GM21619 (cell line): ENCODE measurements at regions not wholly inside any gene's neighbourhood (a gene's known extent, or its start where the extent isn't known, plus 50 kb on each side); places are given as distances from the start of the nearest gene placed in this dataset.
"Not testable (repeated sequence)": the region's sequence is repeated elsewhere in the genome, so short reads cannot be mapped to it uniquely, and the experiment has no call there.

Experiments
- ATAC-seq: cut with Tn5 transposase; IDR thresholded peaks from one replicate; pipeline ENCODE4 v1.9.1; 2021; ENCODE audit not compliant: unreplicated experiment

GRCh38 chr1:182261655-182262054 lies 129.9 kb downstream of the GLUL start:
- ATAC-seq, result no peak

DNA sequence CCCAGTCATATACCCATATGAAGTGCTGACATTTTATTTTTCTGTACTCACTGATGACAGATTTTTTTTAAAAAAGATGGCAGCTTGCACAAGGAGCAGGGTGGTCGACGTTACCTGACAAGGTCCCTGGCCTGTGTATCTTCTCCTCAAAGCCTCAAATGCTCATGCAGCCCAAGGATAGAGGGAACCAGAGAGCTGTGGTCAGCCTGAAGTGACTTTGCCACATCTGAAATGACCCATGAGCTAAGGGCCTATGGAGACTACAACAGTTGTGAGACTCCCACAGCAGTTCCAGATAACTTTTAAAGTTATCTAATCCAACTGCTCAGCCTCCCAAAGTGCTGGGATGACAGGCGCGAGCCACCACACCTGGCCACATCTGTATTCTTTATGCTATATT lies 131.1 kb downstream of the GLUL start:
- ATAC-seq, result no peak

GRCh38 chr1:182259968-182260367 lies 131.6 kb downstream of the GLUL start:
- no peak for ATAC-seq

DNA sequence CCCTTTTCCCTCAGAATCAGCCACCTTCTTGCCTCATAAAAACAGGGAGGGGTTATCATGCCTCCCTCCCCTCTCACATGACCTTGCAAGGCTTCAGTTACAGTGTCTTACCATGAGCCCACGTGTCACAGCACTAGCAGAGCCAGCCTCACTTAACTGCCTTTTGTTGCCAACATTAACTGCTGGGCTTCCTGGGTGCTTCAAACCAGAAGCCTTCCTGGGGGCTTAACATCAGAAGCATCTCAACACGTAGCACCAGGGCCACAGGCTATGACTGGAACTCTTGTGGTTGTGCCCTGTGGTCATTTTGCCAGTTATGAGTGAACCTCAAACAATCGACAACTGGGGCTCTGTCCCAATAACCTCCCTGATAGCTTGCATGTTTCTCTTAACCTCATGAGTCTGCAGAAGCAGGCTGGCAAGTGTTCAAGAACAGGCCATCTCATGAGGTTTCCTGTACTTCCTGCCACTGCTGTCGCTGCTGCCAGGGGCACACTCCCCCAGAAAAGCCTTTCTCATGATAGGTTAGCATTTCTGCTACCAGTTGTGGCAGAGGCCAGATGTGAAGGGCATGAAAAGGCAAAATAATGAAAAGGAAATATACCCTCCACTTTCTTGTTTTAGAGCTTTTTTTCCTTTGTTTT lies 132.2 kb downstream of the GLUL start:
- ATAC-seq, result peak; percentile 64

GRCh38 chr1:182257369-182258063 lies 134.1 kb downstream of the GLUL start:
- ATAC-seq, result no peak

- no peak for ATAC-seq
These were observed 134.7 kb downstream of the GLUL start for GRCh38 chr1:182256931-182257330.

DNA sequence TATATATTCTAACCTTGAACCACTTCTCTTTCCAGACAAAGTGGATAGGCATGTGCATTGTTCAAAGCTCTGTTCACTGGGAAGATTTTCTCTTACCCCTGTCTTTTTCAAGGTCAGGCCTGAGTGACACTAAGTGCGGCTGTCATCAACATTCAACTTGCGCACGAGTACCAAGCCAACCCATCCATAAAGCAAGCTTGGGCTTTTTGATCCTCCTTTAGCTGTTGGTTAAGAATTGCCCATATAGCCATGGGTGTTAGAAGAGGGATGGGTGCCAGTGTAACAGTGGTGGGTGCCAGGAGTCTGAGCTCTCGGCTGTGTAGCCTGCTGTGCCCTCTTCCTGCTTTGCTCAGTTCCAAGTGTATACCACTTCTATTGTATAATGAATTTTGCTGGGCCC lies 136.1 kb downstream of the GLUL start:
- no peak for ATAC-seq

DNA sequence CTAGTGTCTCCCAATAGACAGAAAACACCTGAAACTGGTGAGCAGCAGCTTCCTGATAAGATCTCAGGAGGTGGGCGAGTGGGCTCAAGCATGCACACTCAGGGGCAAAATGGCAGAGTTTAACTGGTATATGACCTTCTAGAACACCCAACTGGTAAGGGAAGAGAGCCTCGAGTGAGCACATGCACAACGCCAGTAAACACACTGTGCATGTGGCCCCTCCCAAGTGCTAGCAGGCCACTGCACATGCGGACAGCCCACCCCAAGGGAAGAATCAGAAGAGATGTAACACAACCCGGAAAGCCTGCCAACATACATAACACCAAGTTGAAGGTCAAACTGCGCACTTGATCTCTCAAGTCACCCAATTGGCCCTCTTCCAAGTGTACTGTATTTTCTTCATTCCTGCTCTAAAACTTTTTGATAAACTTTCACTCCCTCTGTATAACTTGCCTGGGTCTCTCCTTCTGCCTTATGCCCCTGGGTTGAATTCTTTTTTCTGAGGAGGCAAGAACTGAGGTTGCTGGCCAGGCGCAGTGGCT lies 138.2 kb downstream of the GLUL start:
- ATAC-seq, result no peak

- no peak for ATAC-seq
These were observed 140.0 kb downstream of the GLUL start for GRCh38 chr1:182251561-182251960.

DNA sequence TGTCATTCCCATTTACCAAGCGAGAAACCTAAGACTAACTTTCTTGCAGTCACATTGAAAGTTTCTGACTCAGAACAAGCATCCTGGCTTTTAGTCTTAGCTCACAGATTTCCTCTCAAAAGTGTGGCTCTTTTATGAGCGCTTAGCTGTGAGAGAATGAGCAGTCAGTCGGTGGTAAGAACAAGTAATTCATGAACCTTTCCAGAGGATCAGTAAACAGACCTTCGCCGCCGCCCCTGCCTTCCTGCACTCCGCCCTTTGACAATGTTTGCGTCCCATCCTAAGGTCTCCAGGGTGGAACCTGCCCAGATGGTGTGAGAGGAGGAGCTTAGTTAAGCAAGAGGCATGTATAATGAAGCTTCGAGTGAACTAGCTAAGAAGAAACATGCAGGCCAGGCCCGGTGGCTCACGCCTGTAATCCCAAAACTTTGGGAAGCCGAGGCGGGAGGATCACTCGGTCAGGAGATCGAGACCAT lies 142.4 kb downstream of the GLUL start:
- peak; percentile 84 for ATAC-seq

DNA sequence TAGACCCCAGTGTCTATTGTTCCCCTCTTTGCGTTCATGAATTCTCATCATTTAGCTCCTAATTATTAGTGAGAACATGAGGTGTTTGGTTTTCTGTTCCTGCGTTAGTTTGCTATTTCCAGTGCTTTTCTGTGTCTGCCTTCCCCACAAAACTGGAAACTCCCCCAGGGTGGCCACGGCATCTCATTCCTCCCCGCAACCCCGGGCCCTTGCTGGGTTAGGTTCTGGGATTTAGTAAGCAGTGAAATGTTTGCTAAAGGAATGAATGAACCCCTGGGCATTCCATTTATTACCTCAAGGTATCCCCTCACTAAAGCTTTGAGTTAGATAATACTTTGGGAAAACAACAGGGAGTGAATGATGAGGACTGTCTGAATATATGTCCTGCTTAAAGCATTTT lies 142.9 kb downstream of the GLUL start:
- ATAC-seq, result no peak

- ATAC-seq, result not testable (repeated sequence)
These were observed 143.8 kb downstream of the GLUL start for GRCh38 chr1:182247813-182248212.

DNA sequence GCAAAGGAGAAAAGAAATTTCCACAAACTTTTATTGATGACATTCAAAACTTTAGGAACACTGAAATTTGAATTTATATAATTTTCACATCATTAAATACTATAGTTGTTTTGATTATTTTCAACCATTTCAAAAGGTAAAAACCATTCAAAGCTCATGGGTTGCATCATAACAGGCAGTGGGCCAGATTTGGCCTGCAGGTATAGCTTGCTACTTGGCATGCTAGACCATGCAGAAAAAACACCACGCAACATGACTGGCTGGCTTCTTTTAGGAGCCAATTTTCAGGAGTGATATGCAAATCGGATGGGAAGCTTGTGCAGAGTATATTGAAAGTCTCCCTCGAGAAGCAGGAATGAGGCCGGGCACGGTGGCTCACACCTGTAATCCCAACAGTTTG lies 144.8 kb downstream of the GLUL start:
- ATAC-seq, result no peak

GRCh38 chr1:182245040-182245439 lies 146.6 kb downstream of the GLUL start:
- no peak for ATAC-seq

GRCh38 chr1:182244451-182244850 lies 147.1 kb downstream of the GLUL start:
- ATAC-seq, result no peak

GRCh38 chr1:182242641-182243040 lies 148.9 kb downstream of the GLUL start:
- no peak for ATAC-seq

DNA sequence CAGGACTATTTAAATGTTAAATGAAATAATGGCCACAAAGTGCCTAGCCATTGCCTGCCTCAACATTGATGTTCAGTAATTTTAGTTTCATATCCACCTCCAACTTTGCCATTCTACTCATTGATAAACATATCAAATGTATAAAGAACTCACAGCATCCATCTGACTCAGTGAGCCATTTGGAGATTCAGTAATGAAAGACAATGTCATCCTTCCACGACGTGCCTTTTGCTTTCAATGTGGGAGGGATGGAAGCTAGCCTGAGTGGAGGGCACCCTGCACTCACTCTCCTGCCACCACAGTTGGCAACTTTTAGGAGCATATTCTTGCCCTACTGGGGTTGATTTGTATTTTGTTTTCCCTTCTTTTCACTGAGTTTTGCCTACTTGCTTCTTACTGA lies 151.5 kb downstream of the GLUL start:
- ATAC-seq, result no peak

GRCh38 chr1:182238421-182238820 lies 153.2 kb downstream of the GLUL start:
- no peak for ATAC-seq

DNA sequence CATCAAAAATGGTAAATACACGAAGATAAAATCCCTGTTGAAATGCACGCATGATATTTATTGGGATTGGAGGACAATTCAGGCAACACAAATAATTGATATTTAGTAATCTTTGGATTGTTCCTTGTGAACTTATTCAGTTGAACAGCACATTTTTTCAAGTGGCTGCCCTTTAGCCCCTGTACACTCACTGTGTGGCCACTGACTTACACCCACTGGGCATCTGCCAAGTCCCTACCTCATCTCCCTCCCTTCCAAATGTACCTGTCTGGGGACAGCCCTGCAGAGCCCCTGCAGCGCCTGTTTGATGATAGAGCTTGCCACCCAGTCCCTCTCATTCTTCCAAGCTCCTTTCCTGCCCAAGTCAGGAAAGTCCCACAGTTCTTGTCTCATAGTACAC lies 154.3 kb downstream of the GLUL start:
- no peak for ATAC-seq

DNA sequence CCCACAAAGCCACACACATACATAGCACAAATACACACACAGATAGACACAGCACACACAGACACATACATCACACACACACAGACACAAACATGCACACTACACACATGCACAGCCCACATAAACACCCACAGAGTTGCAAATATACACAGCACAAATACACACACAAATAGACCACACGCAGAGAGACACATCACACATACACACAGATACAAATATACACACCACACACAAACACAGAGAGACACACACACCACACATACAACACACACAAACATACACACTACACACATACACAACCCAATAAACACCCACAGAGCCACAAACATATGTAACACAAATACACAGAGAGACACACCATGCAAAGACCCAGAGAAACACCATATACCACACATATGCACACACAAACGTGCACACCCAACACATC lies 154.9 kb downstream of the GLUL start:
- ATAC-seq, result no peak

DNA sequence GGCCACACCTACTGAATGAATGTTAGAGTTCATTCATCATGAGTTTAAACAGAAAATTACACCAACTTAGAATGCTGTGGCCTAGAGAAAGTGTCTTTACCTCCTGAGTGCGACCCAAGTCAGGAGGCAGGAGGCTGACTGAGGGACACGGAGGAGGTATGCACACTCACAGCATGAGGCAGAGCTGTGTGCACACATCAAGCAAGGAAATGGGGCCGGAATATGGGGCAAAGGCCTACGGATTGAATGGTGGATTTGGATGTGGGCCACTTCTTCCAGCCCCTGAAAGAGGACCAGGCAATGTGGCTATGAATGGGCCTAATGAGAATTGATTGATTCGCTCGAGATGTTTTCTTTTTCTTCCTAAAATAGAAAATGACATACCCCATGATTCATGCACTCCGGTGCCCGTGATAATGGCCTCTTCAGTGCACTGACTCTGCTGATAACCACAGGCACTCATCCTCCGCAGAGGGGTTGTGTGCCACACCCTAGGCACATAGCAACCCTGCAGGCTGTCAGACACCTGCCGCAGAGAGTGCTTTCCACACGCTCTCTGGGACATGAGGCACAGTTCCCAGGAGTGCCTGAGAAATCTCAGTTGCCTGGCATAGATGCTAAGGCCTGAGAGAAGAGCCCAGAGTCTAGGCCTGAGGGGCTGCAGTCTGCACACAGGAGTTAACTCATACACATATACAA lies 155.5 kb downstream of the GLUL start:
- no peak for ATAC-seq

- ATAC-seq, result no peak
These were observed 156.0 kb downstream of the GLUL start for GRCh38 chr1:182235604-182235951.
